WTC11 (cell line): ENCODE measurements at regions not wholly inside any gene's neighbourhood (a gene's known extent, or its start where the extent isn't known, plus 50 kb on each side); places are given as distances from the start of the nearest gene placed in this dataset.

ENCODE experiments used
- ATAC-seq: fragments of 200-7000 bp; cut with Tn5 transposase; 2 replicates; pipeline ENCODE4 v1.10.0; 2021; ENCODE audit warnings: mild to moderate bottlenecking, moderate library complexity
- CTCF ChIA-PET: fragments of 300-600 bp; sonication (Branson Sonifier 250); formaldehyde crosslinking; loops from one replicate; lab custom pipeline; 2021; ENCODE audit warnings: antibody characterized with exemption; lab: Charles Lee
- POLR2A ChIA-PET: fragments of 350-600 bp; sonication (Branson Sonifier 250); formaldehyde crosslinking; loops from one replicate; lab custom pipeline; 2021; ENCODE audit warnings: antibody characterized with exemption; lab: Charles Lee
- DNase-seq: peaks from one replicate; pipeline ENCODE4 v3.0.0; 2021; ENCODE audit warnings: low spot score
- H3K27ac Mint-ChIP-seq: 2 replicates; pipeline ENCODE4 v1.8.0; 2021; ENCODE audit warnings: mixed read lengths
- H3K27me3 Mint-ChIP-seq: 2 replicates; pipeline ENCODE4 v1.8.0; 2021; ENCODE audit warnings: low read depth, mild to moderate bottlenecking, moderate library complexity, mixed read lengths
- H3K36me3 Mint-ChIP-seq: 2 replicates; pipeline ENCODE4 v1.8.0; 2021; ENCODE audit warnings: mixed read lengths
- H3K4me1 Mint-ChIP-seq: 2 replicates; pipeline ENCODE4 v1.8.0; 2022; ENCODE audit warnings: mixed read lengths
- H3K4me3 Mint-ChIP-seq: 2 replicates; pipeline ENCODE4 v1.8.0; 2021; ENCODE audit warnings: mild to moderate bottlenecking, moderate library complexity, mixed read lengths
- H3K9me3 Mint-ChIP-seq: 2 replicates; pipeline ENCODE4 v1.8.0; 2021; ENCODE audit warnings: mixed read lengths
- ETV6 ChIP-seq: sonication (generic); formaldehyde crosslinking; IDR thresholded peaks from 2 replicates; pipeline ENCODE4 v1.8.1; 2022; ENCODE audit warnings: mild to moderate bottlenecking, missing genetic modification reagents
- MXD4 ChIP-seq: fragments of 250-450 bp; sonication (Bioruptor Pico); IDR thresholded peaks from 2 replicates; pipeline ENCODE4 v1.8.0; 2021; ENCODE audit warnings: mild to moderate bottlenecking, moderate library complexity, borderline replicate concordance
- NFYB ChIP-seq: sonication (generic); formaldehyde crosslinking; conservative IDR thresholded peaks from 2 replicates; pipeline ENCODE4 v1.8.0; 2022; ENCODE audit warnings: low read depth, missing genetic modification reagents
- NR1H2 ChIP-seq: sonication (generic); formaldehyde crosslinking; IDR thresholded peaks from 2 replicates; pipeline ENCODE4 v1.9.0; 2021; ENCODE audit warnings: mild to moderate bottlenecking, moderate library complexity, missing genetic modification reagents
- OVOL2 ChIP-seq: fragments of 250-450 bp; sonication (Bioruptor Pico); IDR thresholded peaks from 2 replicates; pipeline ENCODE4 v1.9.0; 2021; ENCODE audit warnings: mild to moderate bottlenecking, borderline replicate concordance
- TCF7 ChIP-seq: sonication (generic); formaldehyde crosslinking; IDR thresholded peaks from 2 replicates; pipeline ENCODE4 v1.8.0; 2022; ENCODE audit warnings: mild to moderate bottlenecking, low read depth, missing genetic modification reagents, moderate library complexity
- TEAD1 ChIP-seq: sonication (generic); formaldehyde crosslinking; IDR thresholded peaks from 2 replicates; pipeline ENCODE4 v1.8.0; 2022; ENCODE audit warnings: mild to moderate bottlenecking, missing genetic modification reagents
- TEAD4 ChIP-seq: sonication (generic); formaldehyde crosslinking; IDR thresholded peaks from 2 replicates; pipeline ENCODE4 v1.8.0; 2022; ENCODE audit warnings: mild to moderate bottlenecking, missing genetic modification reagents
- TP53 ChIP-seq: sonication (generic); formaldehyde crosslinking; IDR thresholded peaks from 2 replicates; pipeline ENCODE4 v1.8.1; 2023; ENCODE audit warnings: mild to moderate bottlenecking, missing genetic modification reagents
- ZNF416 ChIP-seq: fragments of 250-450 bp; sonication (Bioruptor Pico); IDR thresholded peaks from 2 replicates; pipeline ENCODE4 v1.9.0; 2021; ENCODE audit warnings: mild to moderate bottlenecking, inconsistent platforms
- TF ChIP-seq, protein P1 (sequence below): sonication (generic); formaldehyde crosslinking; IDR thresholded peaks from 2 replicates; pipeline ENCODE4 v1.8.1; 2023; ENCODE audit warnings: mild to moderate bottlenecking, moderate library complexity, missing genetic modification reagents
- TF ChIP-seq, protein P2 (sequence below): sonication (generic); formaldehyde crosslinking; conservative IDR thresholded peaks from 2 replicates; pipeline ENCODE4 v1.8.1; 2023; ENCODE audit warnings: mild to moderate bottlenecking, low read depth, missing genetic modification reagents, moderate library complexity
- TF ChIP-seq, protein P3 (sequence below): sonication (generic); formaldehyde crosslinking; IDR thresholded peaks from 2 replicates; pipeline ENCODE4 v1.8.0; 2023; ENCODE audit warnings: missing genetic modification reagents, mild to moderate bottlenecking, borderline replicate concordance
- TF ChIP-seq, protein P4 (sequence below): sonication (generic); formaldehyde crosslinking; IDR thresholded peaks from 2 replicates; pipeline ENCODE4 v1.8.1; 2023; ENCODE audit warnings: mild to moderate bottlenecking, missing genetic modification reagents, moderate library complexity
- TF ChIP-seq, protein P5 (sequence below): sonication (generic); formaldehyde crosslinking; IDR thresholded peaks from 2 replicates; pipeline ENCODE4 v1.8.1; 2023; ENCODE audit warnings: mild to moderate bottlenecking, missing genetic modification reagents, moderate library complexity
- TF ChIP-seq, protein P6 (sequence below): fragments of 250-450 bp; sonication (Bioruptor Pico); conservative IDR thresholded peaks from 2 replicates; pipeline ENCODE4 v1.9.0; 2021; ENCODE audit warnings: mild to moderate bottlenecking
- TF ChIP-seq, protein P7 (sequence below): sonication (generic); formaldehyde crosslinking; IDR thresholded peaks from 2 replicates; pipeline ENCODE4 v1.8.1; 2022; ENCODE audit warnings: mild to moderate bottlenecking, missing genetic modification reagents, moderate library complexity, borderline replicate concordance
- TF ChIP-seq, protein P8 (sequence below): fragments of 250-450 bp; sonication (Bioruptor Pico); IDR thresholded peaks from 2 replicates; pipeline ENCODE4 v1.8.0; 2021; ENCODE audit warnings: mild to moderate bottlenecking
- TF ChIP-seq, protein P9 (sequence below): fragments of 200-600 bp; IDR thresholded peaks from 2 replicates; pipeline ENCODE4 v1.8.0; 2022; ENCODE audit warnings: antibody characterized with exemption

DNA sequence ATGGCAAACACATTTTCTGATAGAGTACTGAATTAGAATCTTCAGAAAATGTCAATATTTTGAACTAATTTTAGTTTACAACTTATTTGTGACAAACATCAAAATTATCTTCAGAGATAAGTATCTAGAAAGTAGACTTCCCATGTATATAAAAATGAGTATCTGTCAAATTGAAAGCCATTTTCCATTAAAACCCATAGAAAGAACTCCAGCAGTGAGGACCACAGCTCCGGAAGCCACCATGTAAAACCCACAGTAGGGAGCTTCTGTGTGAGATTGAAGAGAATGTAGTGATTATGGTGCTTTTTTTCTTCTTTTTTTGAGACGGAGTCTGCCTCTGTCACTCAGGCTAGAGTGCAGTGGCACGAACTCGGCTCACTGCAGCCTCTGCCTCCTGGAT is 687.0 kb downstream of the TYW1 start (continued):
- TF ChIP-seq, protein P1, sequence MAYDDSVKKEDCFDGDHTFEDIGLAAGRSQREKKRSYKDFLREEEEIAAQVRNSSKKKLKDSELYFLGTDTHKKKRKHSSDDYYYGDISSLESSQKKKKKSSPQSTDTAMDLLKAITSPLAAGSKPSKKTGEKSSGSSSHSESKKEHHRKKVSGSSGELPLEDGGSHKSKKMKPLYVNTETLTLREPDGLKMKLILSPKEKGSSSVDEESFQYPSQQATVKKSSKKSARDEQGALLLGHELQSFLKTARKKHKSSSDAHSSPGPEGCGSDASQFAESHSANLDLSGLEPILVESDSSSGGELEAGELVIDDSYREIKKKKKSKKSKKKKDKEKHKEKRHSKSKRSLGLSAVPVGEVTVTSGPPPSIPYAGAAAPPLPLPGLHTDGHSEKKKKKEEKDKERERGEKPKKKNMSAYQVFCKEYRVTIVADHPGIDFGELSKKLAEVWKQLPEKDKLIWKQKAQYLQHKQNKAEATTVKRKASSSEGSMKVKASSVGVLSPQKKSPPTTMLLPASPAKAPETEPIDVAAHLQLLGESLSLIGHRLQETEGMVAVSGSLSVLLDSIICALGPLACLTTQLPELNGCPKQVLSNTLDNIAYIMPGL (CRISPR knock-in tag): no peak
- TF ChIP-seq ZNF416 (no peak), NR1H2 (no peak), TEAD4 (no peak), TEAD1 (CRISPR knock-in tag) (no peak)
- TF ChIP-seq, protein P2, sequence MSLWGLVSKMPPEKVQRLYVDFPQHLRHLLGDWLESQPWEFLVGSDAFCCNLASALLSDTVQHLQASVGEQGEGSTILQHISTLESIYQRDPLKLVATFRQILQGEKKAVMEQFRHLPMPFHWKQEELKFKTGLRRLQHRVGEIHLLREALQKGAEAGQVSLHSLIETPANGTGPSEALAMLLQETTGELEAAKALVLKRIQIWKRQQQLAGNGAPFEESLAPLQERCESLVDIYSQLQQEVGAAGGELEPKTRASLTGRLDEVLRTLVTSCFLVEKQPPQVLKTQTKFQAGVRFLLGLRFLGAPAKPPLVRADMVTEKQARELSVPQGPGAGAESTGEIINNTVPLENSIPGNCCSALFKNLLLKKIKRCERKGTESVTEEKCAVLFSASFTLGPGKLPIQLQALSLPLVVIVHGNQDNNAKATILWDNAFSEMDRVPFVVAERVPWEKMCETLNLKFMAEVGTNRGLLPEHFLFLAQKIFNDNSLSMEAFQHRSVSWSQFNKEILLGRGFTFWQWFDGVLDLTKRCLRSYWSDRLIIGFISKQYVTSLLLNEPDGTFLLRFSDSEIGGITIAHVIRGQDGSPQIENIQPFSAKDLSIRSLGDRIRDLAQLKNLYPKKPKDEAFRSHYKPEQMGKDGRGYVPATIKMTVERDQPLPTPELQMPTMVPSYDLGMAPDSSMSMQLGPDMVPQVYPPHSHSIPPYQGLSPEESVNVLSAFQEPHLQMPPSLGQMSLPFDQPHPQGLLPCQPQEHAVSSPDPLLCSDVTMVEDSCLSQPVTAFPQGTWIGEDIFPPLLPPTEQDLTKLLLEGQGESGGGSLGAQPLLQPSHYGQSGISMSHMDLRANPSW (CRISPR knock-in tag): no peak
- TF ChIP-seq, protein P3, sequence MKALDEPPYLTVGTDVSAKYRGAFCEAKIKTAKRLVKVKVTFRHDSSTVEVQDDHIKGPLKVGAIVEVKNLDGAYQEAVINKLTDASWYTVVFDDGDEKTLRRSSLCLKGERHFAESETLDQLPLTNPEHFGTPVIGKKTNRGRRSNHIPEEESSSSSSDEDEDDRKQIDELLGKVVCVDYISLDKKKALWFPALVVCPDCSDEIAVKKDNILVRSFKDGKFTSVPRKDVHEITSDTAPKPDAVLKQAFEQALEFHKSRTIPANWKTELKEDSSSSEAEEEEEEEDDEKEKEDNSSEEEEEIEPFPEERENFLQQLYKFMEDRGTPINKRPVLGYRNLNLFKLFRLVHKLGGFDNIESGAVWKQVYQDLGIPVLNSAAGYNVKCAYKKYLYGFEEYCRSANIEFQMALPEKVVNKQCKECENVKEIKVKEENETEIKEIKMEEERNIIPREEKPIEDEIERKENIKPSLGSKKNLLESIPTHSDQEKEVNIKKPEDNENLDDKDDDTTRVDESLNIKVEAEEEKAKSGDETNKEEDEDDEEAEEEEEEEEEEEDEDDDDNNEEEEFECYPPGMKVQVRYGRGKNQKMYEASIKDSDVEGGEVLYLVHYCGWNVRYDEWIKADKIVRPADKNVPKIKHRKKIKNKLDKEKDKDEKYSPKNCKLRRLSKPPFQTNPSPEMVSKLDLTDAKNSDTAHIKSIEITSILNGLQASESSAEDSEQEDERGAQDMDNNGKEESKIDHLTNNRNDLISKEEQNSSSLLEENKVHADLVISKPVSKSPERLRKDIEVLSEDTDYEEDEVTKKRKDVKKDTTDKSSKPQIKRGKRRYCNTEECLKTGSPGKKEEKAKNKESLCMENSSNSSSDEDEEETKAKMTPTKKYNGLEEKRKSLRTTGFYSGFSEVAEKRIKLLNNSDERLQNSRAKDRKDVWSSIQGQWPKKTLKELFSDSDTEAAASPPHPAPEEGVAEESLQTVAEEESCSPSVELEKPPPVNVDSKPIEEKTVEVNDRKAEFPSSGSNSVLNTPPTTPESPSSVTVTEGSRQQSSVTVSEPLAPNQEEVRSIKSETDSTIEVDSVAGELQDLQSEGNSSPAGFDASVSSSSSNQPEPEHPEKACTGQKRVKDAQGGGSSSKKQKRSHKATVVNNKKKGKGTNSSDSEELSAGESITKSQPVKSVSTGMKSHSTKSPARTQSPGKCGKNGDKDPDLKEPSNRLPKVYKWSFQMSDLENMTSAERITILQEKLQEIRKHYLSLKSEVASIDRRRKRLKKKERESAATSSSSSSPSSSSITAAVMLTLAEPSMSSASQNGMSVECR: no peak

DNA sequence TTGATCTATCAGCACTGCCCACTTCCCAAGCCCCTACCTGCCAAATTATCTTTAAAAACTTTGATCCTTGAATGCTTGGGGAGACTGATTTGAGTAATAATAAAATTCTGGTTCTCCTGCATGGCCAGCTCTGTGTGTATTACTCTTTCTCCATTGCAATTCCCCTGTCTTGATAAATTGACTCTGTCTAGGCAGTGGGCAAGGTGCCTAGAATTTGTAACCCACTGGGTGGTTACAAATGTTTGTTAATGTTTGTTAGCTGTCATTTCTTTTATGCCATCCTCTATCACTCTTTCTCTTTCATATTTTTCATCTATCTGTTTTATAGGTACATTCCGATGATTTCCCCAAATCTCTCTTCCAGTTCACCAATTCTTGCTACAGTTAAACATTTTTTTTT is 694.1 kb downstream of the TYW1 start:
- CTCF ChIA-PET: no interaction called here
- DNase-seq (no peak), ATAC-seq (no peak)
- Mint-ChIP-seq H3K36me3 (no peaks in the 10 kb centered on the region), H3K27ac (no peak overlapping the region), H3K4me3 (no peak overlapping the region), H3K4me1 (no peaks in the 10 kb centered on the region), H3K27me3 (no peaks in the 10 kb centered on the region), H3K9me3 (no peaks in the 10 kb centered on the region)
- POLR2A ChIA-PET: no interaction called here
- TF ChIP-seq NFYB (CRISPR knock-in tag) (no peak), MXD4 (CRISPR knock-in tag) (no peak), OVOL2 (CRISPR knock-in tag) (no peak), TCF7 (CRISPR knock-in tag) (no peak), ETV6 (CRISPR knock-in tag) (no peak), TP53 (CRISPR knock-in tag) (no peak)
- TF ChIP-seq, protein P4, sequence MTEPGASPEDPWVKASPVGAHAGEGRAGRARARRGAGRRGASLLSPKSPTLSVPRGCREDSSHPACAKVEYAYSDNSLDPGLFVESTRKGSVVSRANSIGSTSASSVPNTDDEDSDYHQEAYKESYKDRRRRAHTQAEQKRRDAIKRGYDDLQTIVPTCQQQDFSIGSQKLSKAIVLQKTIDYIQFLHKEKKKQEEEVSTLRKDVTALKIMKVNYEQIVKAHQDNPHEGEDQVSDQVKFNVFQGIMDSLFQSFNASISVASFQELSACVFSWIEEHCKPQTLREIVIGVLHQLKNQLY (CRISPR knock-in tag): no peak
- TF ChIP-seq, protein P5, sequence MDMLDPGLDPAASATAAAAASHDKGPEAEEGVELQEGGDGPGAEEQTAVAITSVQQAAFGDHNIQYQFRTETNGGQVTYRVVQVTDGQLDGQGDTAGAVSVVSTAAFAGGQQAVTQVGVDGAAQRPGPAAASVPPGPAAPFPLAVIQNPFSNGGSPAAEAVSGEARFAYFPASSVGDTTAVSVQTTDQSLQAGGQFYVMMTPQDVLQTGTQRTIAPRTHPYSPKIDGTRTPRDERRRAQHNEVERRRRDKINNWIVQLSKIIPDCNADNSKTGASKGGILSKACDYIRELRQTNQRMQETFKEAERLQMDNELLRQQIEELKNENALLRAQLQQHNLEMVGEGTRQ (CRISPR knock-in tag): no peak
- TF ChIP-seq, protein P6, sequence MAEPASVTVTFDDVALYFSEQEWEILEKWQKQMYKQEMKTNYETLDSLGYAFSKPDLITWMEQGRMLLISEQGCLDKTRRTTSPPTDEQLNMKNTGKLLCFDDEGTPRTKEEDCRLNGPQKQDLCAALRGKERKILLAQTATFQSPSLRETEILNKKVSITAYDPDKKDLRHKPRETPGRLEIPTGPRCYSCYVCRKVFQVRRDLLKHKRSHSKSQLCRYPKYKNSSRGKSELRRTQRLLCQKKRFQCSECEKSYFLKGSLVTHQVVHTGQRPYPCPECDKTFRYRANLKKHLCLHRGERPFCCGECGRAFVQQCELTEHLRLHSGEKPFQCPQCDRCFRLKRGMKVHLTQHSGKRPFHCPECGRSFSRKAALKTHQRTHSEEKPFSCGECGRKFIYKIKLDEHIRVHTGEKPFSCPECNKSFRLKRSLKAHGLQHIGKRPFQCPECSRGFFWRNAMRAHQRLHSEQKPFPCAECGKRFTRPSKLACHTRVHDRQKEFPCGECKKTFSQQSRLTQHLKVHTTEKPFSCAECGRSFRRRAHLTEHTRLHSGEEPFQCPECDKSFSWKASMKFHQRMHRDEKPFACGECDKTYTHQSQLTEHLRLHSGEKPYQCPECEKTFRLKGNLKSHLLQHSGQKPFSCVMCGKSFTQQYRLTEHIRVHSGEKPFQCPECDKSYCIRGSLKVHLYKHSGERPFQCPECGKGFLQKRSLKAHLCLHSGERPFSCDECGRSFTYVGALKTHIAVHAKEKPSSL (CRISPR knock-in tag): no peak
- TF ChIP-seq, protein P7, sequence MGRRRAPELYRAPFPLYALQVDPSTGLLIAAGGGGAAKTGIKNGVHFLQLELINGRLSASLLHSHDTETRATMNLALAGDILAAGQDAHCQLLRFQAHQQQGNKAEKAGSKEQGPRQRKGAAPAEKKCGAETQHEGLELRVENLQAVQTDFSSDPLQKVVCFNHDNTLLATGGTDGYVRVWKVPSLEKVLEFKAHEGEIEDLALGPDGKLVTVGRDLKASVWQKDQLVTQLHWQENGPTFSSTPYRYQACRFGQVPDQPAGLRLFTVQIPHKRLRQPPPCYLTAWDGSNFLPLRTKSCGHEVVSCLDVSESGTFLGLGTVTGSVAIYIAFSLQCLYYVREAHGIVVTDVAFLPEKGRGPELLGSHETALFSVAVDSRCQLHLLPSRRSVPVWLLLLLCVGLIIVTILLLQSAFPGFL (CRISPR knock-in tag): no peak
- TF ChIP-seq, protein P8, sequence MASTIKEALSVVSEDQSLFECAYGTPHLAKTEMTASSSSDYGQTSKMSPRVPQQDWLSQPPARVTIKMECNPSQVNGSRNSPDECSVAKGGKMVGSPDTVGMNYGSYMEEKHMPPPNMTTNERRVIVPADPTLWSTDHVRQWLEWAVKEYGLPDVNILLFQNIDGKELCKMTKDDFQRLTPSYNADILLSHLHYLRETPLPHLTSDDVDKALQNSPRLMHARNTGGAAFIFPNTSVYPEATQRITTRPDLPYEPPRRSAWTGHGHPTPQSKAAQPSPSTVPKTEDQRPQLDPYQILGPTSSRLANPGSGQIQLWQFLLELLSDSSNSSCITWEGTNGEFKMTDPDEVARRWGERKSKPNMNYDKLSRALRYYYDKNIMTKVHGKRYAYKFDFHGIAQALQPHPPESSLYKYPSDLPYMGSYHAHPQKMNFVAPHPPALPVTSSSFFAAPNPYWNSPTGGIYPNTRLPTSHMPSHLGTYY (CRISPR knock-in tag): no peak
- TF ChIP-seq, protein P9, sequence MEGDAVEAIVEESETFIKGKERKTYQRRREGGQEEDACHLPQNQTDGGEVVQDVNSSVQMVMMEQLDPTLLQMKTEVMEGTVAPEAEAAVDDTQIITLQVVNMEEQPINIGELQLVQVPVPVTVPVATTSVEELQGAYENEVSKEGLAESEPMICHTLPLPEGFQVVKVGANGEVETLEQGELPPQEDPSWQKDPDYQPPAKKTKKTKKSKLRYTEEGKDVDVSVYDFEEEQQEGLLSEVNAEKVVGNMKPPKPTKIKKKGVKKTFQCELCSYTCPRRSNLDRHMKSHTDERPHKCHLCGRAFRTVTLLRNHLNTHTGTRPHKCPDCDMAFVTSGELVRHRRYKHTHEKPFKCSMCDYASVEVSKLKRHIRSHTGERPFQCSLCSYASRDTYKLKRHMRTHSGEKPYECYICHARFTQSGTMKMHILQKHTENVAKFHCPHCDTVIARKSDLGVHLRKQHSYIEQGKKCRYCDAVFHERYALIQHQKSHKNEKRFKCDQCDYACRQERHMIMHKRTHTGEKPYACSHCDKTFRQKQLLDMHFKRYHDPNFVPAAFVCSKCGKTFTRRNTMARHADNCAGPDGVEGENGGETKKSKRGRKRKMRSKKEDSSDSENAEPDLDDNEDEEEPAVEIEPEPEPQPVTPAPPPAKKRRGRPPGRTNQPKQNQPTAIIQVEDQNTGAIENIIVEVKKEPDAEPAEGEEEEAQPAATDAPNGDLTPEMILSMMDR: no peak
